ENCODE measurements at regions not wholly inside any gene's neighbourhood (a gene's known extent, or its start where the extent isn't known, plus 50 kb on each side); places are given as distances from the start of the nearest gene placed in this dataset.

DNA sequence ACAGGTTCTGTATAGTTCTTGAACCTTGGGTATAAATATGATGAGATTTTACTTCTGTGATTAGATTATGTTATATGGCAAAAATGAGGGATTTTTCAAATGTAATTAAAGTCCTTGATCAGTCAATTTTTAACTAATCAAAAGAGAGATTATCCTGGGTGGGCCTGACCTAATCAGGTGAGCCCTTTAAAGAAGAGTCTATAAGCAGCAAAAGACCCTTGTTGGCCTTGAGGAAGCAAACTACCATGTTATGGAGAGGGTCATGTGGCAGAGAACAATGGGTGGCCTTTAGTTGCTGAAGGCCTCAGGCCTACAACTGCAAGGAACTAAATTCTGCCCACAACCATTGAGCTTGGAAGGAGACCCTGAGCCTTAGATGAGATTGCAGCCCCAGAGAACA is 102.5 kb upstream of the RIPOR2 start:
- DNase-seq (ENCODE audit: low read depth) = no peak

DNA sequence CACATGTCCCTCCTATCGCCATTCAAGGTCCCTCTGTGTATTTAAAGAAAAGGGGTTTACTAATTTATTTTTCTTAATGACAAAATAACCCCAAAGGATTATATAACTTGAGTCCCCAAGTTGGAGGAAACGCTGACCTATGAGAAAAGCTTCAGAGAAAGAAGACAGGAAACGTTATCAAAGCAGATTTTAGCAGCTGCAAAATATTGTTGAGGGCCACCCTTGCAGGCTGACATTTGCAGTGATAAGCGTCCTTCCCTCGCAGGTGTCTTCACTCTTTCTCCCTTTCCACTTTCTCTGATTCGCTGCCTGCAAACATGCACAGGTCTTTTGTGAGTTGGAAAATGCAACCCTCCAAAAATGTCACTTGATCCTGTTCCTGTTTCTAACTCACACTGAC is 103.2 kb upstream of the RIPOR2 start:
- no peak for DNase-seq (ENCODE audit: low read depth)

DNA sequence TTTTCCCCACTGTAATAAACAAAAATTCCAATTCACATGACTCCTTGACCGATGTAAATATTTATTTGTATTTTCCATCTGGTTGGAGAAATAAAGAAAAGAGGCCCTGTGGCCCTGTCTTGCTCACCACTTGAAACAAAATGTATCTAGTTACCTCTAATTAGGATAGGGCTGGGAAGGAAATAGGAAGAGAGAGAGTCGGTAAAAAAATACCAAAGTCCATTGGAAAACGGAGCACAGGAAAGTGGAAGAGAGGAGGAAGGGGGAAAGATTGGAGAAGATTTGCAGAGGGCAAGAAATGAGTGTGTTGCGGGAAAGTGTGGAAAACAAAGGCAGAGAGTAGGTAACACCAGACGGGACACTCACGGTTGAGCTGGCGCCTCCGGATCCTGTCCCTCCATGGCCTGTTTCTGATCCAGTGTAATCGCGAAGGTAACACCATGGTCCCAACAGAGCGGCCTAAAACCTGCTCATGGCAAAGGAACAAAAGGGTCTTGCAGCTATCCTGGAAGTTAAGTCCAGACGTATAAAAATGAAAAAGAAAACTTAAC is 105.8 kb upstream of the RIPOR2 start:
- no peak for DNase-seq (ENCODE audit: low read depth)

DNA sequence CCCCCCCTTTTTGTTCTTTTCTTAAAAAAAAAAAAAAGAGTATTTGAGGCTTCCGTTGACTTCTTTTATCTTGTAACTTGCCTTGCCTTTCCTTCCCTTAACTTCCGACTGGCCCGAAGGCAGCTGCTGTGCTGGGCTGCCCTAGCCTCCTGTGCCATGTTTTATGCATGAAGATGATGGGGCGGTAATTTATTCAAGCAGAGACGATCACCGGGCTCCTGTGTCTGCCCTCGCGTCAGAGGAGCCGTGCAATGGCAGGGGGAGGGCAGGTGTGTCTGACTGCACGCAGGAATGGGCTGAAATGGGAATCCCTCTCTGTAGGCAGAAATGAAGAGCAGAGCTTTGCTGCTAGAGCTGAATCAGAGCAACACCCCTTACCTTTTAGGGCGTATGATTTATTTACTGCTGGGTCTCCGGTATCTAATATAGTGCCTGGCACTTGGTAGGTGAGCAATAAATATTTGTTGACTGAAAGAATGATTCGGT is 106.3 kb upstream of the RIPOR2 start:
- no peak for DNase-seq (ENCODE audit: low read depth)

DNA sequence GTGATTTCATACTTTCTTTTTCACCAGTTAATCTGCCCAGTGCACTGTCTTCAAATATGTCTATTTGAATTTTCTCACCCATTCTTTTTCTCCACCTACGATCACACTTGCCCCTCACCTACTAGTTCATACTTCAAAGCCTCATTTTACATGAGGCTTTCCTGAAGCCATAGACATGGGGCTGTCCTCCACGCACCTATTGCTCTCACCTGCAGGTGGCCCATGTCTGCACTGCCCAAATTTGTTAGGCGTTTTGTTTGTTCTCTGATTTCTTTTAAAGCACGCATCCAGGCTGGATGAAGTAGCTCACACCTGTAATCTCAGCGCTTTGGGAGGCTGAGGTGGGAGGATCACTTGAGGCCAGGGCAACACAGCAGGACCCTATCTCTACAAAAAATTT is 106.8 kb upstream of the RIPOR2 start:
- DNase-seq (ENCODE audit: low read depth) = no peak

DNA sequence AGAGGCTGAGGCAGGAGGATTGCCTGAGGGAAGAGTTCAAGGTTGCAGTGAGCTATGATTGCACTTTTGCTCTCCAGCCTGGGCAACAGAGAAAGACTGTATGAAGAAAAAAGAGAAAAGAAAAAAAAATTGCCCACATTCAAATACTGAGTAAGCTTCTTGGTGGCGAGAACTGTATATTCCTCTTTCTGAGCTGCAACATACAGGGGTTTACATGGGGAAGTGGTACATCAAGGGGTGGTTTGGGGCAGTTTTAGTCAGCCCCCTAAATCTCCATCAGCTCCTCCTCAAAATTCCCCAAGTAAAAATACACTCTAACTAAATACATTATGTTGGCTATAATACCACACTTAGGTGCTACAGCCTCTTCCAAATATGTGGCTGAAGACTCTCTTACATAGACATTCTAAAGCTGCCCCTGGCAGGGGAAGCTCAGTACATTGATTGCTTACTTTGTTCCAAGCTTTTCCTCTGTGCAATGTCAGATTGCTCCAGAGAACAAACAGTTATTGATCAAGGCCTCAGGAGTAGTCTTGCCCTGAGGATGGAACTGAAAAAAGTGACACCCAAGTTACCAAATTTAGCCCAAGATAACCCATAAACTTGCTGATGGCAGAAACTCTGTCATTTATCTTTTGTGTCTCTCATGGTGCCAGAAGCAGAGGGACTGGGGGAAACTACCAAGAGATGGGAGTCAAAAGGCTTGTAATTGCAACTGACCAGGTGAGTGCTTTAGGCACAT is 107.4 kb upstream of the RIPOR2 start:
- no peak for DNase-seq (ENCODE audit: low read depth)

DNA sequence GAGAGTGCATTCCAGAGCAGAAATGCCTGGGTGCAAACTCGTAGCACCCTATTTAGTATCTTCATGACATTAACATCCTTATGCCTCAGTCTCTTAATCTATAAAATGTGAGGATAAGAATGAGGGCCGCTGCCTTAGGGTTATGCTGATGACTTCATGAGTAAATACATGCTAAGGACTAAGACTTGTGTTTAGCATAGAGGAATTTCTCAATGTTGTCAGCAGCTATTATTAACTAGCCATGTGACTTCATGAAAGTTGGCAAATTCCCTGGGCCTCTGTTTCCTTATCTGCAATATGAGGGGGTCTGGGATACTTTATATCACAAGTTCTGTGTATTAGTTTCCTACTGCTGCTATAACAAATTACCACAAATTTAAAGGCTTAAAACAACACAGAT is 108.1 kb upstream of the RIPOR2 start:
- DNase-seq (ENCODE audit: low read depth) = no peak

DNA sequence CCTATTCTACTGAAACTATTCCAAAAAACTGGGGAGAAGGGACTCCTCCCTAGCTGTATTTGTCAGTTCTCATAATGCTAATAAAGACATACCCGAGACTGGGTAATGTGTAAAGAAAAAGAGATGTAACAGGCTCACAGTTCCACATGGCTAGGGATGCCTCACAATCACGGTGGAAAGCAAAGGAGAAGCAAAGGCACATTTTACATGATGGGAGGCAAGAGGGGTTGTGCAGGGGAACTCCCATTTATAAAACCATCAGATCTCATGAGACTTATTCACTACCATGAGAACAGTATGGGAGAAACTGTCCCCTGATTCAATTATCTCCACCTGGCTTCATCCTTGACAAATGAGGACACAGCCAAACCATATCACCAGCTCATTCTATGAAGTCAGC is 111.2 kb upstream of the RIPOR2 start:
- DNase-seq (ENCODE audit: low read depth) = no peak

DNA sequence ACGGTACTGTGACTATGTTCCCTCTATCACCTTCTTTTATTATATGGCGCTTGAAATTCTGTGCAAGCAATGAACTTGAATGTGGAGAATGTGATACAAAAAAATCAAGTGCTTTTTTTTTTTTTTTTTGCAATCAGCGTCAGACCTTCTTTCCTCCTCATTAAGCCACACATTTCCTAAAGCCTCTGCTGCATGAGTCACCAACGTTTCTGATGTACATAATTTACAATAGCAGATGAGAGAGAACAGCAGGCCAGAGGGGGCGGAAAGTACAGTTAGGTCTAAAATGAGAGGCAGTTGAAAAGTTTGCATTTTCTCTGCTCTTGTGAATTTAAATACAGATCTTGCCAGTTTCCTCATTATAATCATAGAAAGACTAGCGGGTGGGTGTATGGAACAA is 114.6 kb upstream of the RIPOR2 start:
- no peak for DNase-seq (ENCODE audit: low read depth)

DNA sequence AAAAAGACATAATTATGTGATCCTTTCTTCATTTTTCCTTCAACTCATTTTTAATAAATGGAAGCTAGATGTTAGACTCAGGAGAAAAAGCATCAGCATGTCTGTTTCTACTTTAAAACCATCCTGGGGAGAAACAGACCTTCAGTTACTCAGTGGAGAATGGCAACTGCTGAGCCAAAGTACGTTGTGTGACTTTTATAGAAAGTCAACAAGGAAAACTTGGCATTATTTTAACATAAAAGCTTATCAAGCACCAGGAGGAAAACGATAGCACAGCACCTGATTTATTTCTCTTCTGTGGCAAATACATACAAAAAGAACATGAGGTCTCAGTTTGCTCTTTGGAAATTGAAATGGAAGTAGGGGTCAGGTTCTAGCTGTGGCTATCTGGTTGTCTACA is 115.3 kb upstream of the RIPOR2 start:
- DNase-seq (ENCODE audit: low read depth) = no peak

DNA sequence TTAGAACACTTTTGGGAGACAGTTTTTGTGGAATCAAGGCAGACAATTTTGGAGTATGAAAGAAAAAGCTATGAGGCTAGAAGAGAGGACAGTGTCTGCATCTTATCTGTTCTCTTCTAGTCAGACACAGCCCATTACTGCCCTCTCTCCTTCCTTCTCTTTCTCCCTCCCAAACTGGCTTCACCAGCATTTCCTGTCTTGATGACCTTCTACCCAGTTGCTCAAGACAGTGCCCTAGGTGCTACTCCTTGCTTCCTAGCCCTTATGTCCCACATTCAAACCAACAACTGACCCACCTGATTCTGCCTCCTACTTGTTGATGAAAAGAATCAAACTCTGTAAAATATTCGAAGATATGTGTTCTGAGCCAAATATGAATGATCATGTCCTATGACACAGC is 116.4 kb upstream of the RIPOR2 start:
- no peak for DNase-seq (ENCODE audit: low read depth)

DNA sequence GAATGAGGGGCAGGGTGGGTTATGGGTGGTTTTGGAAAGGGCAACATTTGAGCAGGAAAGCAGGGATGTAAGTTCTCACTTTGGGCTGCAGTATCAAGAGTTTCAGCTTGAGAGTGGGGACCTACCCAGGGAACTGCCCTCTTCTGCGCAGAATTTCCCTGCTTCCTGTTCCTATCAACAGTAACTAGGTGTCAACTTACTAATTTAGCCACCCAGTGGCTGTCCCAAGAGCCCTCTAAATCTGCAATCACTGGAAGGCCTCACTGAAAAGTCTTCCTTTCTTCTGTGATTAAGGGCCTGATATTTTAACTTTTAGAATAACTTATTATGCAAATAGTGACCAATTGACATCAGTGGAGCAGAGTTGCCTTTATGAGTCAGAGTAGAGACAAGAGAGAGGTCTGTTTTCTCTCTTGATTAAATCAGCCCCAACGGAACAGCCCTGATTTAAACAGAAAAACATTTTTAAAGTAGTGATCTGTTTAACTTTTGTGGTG is 118.2 kb upstream of the RIPOR2 start:
- DNase-seq (ENCODE audit: low read depth) = no peak

DNA sequence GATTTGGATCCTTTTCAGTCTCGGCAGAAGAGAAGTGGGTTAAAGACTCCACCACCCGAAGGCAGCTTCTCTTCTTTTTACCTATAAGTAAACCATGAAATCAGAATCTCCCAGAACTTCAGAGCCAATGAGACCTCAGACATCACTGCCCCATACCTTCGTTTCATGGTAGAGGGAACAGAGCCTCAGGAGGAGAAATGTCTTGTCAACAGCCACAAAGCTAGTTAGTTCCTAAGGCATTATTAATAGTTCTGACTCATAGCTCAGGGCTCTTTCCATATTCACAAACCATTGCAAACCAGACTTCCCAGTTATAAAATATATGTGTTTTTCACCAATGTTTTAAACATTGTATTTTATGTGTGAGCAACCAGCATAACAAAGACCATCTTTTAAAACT is 118.7 kb upstream of the RIPOR2 start:
- no peak for DNase-seq (ENCODE audit: low read depth)

DNA sequence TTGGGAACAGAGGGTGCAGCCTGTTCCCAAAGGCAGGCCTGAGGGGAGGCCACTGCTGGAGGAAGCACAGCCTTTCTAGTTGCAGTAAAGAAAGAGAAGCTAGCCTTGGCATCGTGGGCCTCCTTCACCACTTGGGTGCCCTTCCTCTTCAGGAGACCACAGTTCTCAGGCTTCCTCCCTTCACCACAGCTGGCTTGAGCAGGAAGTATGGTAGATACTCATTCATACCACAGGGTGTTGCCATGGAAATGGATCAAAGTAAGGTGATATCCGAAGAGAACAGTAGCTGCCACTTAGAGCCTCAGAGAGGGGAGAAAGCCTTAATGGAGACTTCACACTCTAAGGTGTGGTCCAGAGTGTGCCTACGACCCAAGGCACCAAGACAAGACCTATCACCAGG is 120.4 kb upstream of the RIPOR2 start:
- no peak for DNase-seq (ENCODE audit: low read depth)

DNA sequence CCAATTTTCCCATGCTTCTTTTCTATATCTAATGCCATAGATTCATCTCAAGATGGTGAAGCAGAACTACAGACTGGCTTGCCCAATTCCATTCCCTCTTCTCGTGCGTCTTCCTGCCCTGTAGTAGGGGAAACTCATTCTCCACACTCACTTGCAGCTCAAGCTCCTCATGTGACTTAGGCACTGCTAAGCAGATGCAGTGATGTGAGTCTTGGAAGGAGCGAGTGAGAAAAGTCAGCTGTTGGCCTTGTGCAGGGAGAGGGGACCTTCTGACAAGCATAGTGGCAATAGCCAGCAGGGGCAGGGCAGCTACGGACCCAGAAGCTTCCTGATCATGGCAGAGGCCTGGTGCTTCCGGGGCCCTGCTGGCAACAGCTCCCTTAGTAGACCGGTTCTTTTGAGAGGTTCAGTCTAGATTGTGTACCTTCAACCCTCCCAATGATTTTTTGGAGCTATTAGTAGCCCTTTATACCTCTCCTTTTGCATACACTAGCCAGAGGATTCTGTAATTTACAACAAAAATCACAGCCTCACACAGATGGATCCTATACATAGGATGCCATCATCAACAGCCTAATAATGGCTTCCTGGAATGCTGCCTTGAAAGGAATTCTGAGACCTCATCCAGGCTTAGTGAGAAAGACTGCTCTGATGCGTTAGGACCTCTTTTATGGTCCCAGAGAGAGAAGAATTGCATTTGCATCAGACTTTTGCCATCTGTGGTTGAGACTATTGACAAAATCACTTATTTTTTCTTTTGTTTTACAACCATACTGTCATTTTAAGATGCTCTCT is 121.5 kb upstream of the RIPOR2 start:
- no peak for DNase-seq (ENCODE audit: low read depth)

DNA sequence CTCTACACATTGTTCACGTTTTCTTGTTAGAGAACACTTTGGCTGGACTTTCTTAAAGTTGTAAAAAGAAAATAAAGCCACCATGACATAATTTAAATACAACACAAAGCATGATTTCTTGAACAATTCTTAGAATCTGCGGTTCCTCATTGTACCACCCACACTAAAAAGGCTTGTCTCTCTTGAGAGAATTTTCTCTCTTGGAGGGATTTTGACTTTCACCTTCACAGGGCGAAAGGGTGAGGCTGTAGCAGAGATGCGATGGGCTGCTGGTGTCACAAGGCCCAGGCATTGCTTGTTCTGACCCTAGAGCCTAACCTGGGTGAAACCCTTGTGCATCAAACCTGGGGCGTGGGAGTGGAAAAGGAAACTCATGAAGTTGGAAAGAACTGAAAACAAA is 122.7 kb upstream of the RIPOR2 start:
- no peak for DNase-seq (ENCODE audit: low read depth)

DNA sequence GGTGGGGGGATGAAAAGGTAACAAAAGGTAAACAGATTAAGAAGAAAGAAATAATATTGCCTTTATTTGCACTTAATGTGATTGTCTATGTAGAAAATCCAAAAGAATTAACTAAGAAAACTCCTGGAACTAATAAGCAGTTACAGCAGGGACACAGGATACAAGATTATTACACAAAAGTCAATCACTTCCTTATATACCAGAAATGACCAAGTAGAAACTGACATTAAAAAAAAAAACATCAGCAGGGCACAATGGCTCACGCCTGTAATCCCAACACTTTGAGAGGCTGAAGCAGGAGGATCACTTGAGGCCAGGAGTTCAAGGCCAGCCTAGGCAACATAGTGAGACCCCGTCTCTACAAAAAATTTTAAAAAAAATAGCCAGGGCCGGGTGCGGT is 123.2 kb upstream of the RIPOR2 start:
- DNase-seq (ENCODE audit: low read depth) = no peak

DNA sequence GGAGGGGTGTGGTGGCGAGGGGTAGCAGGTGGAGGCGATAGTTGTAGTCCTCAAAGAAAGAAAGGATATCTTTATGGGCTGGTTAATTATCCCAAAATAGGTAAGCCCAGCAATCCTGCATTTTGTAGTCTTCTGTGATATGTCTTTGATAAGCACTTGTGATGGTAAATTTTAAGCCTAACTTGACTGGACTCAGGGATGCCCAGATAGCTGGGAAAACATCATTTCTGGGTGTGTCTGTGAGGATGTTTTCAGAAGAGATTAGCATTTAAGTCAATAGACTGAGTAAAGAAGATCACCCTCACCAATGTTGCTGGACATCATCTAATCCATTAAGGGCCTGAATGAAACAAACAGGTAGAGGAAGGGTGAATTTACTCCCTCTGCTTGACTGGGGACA is 124.8 kb upstream of the RIPOR2 start:
- no peak for DNase-seq (ENCODE audit: low read depth)

DNA sequence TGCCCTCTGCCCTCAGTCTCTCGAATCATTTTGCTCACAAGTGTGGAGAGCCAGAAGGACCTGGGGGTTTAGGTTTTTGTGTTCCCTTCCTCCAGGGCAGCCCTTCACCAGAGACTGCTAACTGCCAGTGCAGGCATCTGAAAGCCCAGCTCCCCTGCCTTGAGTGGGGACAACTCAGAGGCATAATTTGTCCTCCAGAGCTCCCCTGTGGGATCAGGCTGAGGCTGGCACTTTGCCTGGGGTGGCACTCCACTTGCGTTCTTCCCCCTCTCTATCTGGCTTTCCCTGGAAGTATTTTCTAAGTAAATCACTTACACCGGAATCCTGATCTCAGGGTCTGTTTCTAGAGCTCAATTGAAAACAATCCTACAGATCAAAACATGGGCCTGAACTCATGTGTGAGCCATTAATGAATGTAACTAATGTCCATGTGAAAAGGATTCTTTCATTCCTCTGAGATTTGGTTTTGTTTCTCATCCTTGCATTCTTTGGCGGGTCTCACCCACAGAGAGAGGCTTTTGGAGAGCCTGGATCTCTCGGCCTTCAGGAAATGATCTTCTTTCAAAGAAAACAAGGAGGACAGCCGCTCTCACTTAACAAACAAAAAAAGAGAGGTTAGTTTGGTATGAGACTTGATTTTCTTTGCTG is 125.7 kb upstream of the RIPOR2 start:
- DNase-seq (ENCODE audit: low read depth) = no peak

DNA sequence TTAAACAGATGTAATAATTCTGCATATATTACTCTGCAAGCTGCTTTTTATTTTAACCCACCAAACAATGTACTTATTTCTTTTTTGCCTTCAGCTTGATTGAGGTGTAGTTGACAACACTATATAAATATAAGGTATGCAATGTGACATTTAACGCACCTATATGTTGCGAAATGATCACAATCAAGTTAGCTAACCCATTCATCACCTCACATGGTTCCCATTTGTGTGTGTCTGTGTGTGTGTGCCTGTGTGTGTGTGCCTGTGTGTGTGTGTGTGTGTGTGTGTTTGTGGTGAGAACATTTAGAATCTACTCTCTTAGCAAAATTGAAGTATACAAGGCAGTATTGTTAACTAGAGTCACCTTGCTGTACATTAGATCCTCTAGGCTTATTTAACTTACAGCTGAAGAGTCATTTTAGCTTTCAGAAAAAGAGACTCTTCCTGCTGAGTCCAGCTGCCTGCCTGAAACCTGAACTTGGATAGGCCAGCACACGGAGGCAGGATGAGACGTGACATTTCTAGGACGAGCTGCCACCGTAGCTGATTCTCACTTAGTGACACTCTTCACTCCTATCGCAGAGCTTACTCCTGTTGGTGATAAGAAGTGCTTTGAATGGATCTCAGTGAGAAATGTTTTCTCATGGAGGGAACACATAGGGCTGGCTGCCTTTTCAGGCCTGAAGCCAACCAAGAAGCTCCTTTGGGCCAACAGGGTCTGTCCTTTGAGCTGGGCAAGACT is 126.5 kb upstream of the RIPOR2 start:
- no peak for DNase-seq (ENCODE audit: low read depth)

DNA sequence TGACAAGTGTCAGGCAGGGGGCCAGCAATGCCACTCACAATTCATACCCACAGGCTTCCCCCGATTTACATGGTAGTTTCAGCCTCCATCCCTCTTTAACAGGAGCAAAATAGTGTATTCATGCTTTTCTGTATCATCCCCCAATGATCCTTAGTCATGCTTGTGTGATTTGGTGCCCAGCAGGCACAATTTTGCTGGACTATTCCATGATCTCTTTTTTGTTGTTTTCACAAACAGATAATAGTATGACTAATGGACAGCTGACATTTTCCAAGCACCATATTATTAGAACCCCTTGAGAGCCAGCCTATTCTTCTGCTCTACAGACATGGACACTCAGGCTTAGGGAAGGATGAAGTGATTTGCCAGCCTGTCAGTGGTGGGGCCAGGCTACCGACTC is 128.2 kb upstream of the RIPOR2 start:
- DNase-seq (ENCODE audit: low read depth) = no peak

DNA sequence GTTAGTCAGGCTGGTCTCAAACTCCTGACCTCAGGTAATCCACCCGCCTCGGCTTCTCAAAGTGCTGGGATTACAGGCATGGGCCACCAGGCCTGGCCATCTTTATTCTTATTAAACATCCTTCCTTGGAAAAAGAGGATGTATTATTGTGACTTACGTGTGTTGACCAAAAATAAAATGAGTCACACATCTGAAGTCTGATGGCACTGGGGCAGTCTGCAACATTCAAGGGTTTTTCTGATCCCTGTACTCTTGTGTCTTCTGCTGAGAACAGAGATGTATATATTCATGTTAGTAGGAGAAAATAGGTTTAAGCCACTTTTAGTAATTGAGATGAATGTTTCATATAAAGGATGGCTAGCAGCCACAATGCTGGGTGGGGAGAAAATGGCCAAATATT is 129.9 kb upstream of the RIPOR2 start:
- DNase-seq (ENCODE audit: low read depth) = no peak

Data from stimulated activated CD8-positive, alpha-beta memory T cell treated with anti-CD3 and anti-CD28 coated beads, Interleukin-4, amount 100 ng/mL, for 24 hours (primary cell).